Testis (tissue), 2 donors: ENCODE measurements at regions not wholly inside any gene's neighbourhood (a gene's known extent, or its start where the extent isn't known, plus 50 kb on each side); places are given as distances from the start of the nearest gene placed in this dataset.

Experiments
- CTCF ChIP-seq, 3 experiments: fragments of 450-650 bp in 2 of 3; fragments of 200-600 bp in 1 of 3; sonication (generic) in 1 of 3; IDR thresholded peaks; one replicate each; pipeline ENCODE4 v1.5.1; 2016 to 2019; ENCODE audit warnings: antibody characterized with exemption in 3 of 3, mild to moderate bottlenecking in 2 of 3, moderate library complexity in 1 of 3
- POLR2A ChIP-seq: fragments of 450-650 bp; IDR thresholded peaks from one replicate; pipeline ENCODE4 v1.6.1; 2017; ENCODE audit warnings: antibody characterized with exemption, mild to moderate bottlenecking, moderate library complexity

GRCh38 chr15:81572190-81572589 is 198.2 kb upstream of the TMC3 start:
- TF ChIP-seq CTCF (IDR thresholded peaks at IDR 0.05) (no peak), POLR2A (no peak)
